H1 (cell line): ENCODE measurements at regions not wholly inside any gene's neighbourhood (a gene's known extent, or its start where the extent isn't known, plus 50 kb on each side); places are given as distances from the start of the nearest gene placed in this dataset.

Source experiments
- CHD2 ChIP-seq: IDR thresholded peaks from 2 replicates; pipeline ENCODE4 v1.6.1; 2012; ENCODE audit warnings: low read length, improper control_type of control experiment
- KDM5A ChIP-seq: fragments of 200-600 bp; IDR thresholded peaks from 2 replicates; pipeline ENCODE4 v1.7.1; 2012; ENCODE audit warnings: mild to moderate bottlenecking, low read length, inconsistent platforms, mixed read lengths
- NRF1 ChIP-seq: IDR thresholded peaks from 2 replicates; pipeline ENCODE4 v1.6.1; 2011; ENCODE audit warnings: mild to moderate bottlenecking, low read depth, low read length, improper control_type of control experiment
- RFX5 ChIP-seq: IDR thresholded peaks from 2 replicates; pipeline ENCODE4 v1.6.1; 2011; ENCODE audit warnings: low read depth, low read length, improper control_type of control experiment, borderline replicate concordance
- SP1 ChIP-seq: IDR thresholded peaks from 2 replicates; pipeline ENCODE4 v1.6.1; 2011; ENCODE audit warnings: low read depth, low read length
- TEAD4 ChIP-seq: IDR thresholded peaks from 2 replicates; pipeline ENCODE4 v1.6.1; 2012; ENCODE audit warnings: low read depth, low read length, inconsistent platforms, mixed read lengths
- TF ChIP-seq, protein P1 (sequence below): fragments of 300-600 bp; sonication (generic); IDR thresholded peaks from 2 replicates; pipeline ENCODE4 v1.7.1; 2012; ENCODE audit warnings: low read length, moderate library complexity, mild to moderate bottlenecking, inconsistent platforms; ENCODE audit not compliant: insufficient replicate concordance

DNA sequence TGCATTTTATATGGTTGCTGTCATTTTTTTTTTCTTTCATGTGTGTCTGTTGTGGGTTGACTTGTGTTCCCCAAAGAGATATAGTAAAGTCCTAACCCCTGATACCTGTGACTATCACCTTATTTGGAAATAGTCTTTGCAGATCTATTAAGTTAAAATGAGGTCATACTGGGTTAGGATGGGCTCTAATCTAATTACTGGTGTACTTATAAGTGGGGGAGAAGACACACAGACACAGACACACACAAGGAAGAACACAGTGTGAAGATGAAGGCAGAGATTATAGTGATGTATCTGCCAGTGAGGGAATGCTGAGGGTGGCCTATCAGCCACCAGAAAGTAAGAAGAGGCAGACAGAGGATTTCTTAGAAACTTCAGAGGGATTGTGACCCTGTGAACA lies 318.4 kb upstream of the ATP2B1 start (continued):
- TF ChIP-seq, protein P1, sequence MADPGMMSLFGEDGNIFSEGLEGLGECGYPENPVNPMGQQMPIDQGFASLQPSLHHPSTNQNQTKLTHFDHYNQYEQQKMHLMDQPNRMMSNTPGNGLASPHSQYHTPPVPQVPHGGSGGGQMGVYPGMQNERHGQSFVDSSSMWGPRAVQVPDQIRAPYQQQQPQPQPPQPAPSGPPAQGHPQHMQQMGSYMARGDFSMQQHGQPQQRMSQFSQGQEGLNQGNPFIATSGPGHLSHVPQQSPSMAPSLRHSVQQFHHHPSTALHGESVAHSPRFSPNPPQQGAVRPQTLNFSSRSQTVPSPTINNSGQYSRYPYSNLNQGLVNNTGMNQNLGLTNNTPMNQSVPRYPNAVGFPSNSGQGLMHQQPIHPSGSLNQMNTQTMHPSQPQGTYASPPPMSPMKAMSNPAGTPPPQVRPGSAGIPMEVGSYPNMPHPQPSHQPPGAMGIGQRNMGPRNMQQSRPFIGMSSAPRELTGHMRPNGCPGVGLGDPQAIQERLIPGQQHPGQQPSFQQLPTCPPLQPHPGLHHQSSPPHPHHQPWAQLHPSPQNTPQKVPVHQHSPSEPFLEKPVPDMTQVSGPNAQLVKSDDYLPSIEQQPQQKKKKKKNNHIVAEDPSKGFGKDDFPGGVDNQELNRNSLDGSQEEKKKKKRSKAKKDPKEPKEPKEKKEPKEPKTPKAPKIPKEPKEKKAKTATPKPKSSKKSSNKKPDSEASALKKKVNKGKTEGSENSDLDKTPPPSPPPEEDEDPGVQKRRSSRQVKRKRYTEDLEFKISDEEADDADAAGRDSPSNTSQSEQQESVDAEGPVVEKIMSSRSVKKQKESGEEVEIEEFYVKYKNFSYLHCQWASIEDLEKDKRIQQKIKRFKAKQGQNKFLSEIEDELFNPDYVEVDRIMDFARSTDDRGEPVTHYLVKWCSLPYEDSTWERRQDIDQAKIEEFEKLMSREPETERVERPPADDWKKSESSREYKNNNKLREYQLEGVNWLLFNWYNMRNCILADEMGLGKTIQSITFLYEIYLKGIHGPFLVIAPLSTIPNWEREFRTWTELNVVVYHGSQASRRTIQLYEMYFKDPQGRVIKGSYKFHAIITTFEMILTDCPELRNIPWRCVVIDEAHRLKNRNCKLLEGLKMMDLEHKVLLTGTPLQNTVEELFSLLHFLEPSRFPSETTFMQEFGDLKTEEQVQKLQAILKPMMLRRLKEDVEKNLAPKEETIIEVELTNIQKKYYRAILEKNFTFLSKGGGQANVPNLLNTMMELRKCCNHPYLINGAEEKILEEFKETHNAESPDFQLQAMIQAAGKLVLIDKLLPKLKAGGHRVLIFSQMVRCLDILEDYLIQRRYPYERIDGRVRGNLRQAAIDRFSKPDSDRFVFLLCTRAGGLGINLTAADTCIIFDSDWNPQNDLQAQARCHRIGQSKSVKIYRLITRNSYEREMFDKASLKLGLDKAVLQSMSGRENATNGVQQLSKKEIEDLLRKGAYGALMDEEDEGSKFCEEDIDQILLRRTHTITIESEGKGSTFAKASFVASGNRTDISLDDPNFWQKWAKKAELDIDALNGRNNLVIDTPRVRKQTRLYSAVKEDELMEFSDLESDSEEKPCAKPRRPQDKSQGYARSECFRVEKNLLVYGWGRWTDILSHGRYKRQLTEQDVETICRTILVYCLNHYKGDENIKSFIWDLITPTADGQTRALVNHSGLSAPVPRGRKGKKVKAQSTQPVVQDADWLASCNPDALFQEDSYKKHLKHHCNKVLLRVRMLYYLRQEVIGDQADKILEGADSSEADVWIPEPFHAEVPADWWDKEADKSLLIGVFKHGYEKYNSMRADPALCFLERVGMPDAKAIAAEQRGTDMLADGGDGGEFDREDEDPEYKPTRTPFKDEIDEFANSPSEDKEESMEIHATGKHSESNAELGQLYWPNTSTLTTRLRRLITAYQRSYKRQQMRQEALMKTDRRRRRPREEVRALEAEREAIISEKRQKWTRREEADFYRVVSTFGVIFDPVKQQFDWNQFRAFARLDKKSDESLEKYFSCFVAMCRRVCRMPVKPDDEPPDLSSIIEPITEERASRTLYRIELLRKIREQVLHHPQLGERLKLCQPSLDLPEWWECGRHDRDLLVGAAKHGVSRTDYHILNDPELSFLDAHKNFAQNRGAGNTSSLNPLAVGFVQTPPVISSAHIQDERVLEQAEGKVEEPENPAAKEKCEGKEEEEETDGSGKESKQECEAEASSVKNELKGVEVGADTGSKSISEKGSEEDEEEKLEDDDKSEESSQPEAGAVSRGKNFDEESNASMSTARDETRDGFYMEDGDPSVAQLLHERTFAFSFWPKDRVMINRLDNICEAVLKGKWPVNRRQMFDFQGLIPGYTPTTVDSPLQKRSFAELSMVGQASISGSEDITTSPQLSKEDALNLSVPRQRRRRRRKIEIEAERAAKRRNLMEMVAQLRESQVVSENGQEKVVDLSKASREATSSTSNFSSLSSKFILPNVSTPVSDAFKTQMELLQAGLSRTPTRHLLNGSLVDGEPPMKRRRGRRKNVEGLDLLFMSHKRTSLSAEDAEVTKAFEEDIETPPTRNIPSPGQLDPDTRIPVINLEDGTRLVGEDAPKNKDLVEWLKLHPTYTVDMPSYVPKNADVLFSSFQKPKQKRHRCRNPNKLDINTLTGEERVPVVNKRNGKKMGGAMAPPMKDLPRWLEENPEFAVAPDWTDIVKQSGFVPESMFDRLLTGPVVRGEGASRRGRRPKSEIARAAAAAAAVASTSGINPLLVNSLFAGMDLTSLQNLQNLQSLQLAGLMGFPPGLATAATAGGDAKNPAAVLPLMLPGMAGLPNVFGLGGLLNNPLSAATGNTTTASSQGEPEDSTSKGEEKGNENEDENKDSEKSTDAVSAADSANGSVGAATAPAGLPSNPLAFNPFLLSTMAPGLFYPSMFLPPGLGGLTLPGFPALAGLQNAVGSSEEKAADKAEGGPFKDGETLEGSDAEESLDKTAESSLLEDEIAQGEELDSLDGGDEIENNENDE, result no peak
- TF ChIP-seq KDM5A (no peak), SP1 (no peak), TEAD4 (no peak), NRF1 (no peak), RFX5 (no peak), CHD2 (no peak)
